CD8-positive, alpha-beta memory T cell (primary cell): ENCODE measurements at regions not wholly inside any gene's neighbourhood (a gene's known extent, or its start where the extent isn't known, plus 50 kb on each side); places are given as distances from the start of the nearest gene placed in this dataset.
A peak's percentile ranks its signal among the peaks of the same experiment; 100 is the strongest.

Source experiments
- CTCF ChIA-PET: fragments of 350-600 bp; sonication (Branson Sonifier 250); formaldehyde crosslinking; loops from one replicate; lab custom pipeline; 2021; ENCODE audit warnings: antibody characterized with exemption; lab: Charles Lee
- POLR2A ChIA-PET: fragments of 350-600 bp; sonication (Branson Sonifier 250); formaldehyde crosslinking; loops from one replicate; lab custom pipeline; 2021; ENCODE audit warnings: antibody characterized with exemption; lab: Charles Lee
- DNase-seq, 5 donors: peaks; one replicate each; pipeline versions ENCODE4 v3.0.0 to v3.0.0-alpha.2; 2020 to 2022; ENCODE audit warnings: mixed read lengths in 1 of 5
- H3K27ac ChIP-seq: one replicate; pipeline ENCODE4 v1.7.0; 2013; ENCODE audit warnings: low read depth, mild to moderate bottlenecking, low read length, moderate library complexity
- H3K27me3 ChIP-seq: 2 replicates; pipeline ENCODE4 v1.7.0; 2013; ENCODE audit warnings: low read length, mild to moderate bottlenecking; ENCODE audit not compliant: insufficient read depth, poor library complexity, severe bottlenecking
- H3K36me3 ChIP-seq: 2 replicates; pipeline ENCODE4 v1.7.0; 2013; ENCODE audit warnings: mild to moderate bottlenecking, low read length, moderate library complexity; ENCODE audit not compliant: insufficient read depth
- H3K4me1 ChIP-seq: 2 replicates; pipeline ENCODE4 v1.7.0; 2013; ENCODE audit warnings: mild to moderate bottlenecking, low read length, moderate library complexity; ENCODE audit not compliant: insufficient read depth
- H3K4me3 ChIP-seq: 2 replicates; pipeline ENCODE4 v1.7.0; 2013; ENCODE audit warnings: mild to moderate bottlenecking, low read length
- H3K9me3 ChIP-seq: 2 replicates; pipeline ENCODE4 v1.7.0; 2013; ENCODE audit warnings: mild to moderate bottlenecking, low read length
- H3K27ac Mint-ChIP-seq, 8 donors: one replicate each; pipeline ENCODE4 v1.8.0; 2020 to 2021; ENCODE audit warnings: mixed read lengths in 8 of 8, mild to moderate bottlenecking in 6 of 8, inconsistent platforms in 3 of 8, moderate library complexity in 3 of 8
- H3K27me3 Mint-ChIP-seq, 2 donors: one replicate each; pipeline ENCODE4 v1.8.0; 2020 to 2021; ENCODE audit warnings: mixed read lengths in 2 of 2, mild to moderate bottlenecking in 1 of 2, moderate library complexity in 1 of 2
- H3K36me3 Mint-ChIP-seq, 3 donors: one replicate each; pipeline ENCODE4 v1.8.0; 2020 to 2021; ENCODE audit warnings: mixed read lengths in 3 of 3, inconsistent platforms in 1 of 3, mild to moderate bottlenecking in 1 of 3
- H3K4me1 Mint-ChIP-seq, 3 donors: one replicate each; pipeline ENCODE4 v1.8.0; 2020 to 2021; ENCODE audit warnings: mixed read lengths in 3 of 3, inconsistent platforms in 1 of 3, mild to moderate bottlenecking in 1 of 3
- H3K4me3 Mint-ChIP-seq, 7 donors: one replicate each; pipeline ENCODE4 v1.8.0; 2020 to 2021; ENCODE audit warnings: mixed read lengths in 7 of 7, mild to moderate bottlenecking in 6 of 7, moderate library complexity in 4 of 7, inconsistent platforms in 2 of 7
- H3K9me3 Mint-ChIP-seq, 5 donors: one replicate each; pipeline ENCODE4 v1.8.0; 2020 to 2022; ENCODE audit warnings: mixed read lengths in 5 of 5, mild to moderate bottlenecking in 3 of 5, moderate library complexity in 2 of 5, inconsistent platforms in 1 of 5

- CTCF ChIA-PET, result interaction anchor here (1.8 kb wide), 1 partner anchor 9 kb away, joined by 4 read pairs; no protein-coding TSS in a partner anchor
- POLR2A ChIA-PET, result no interaction called here
- H3K27ac Mint-ChIP-seq, result no peak overlapping the region
- Histone ChIP-seq H3K4me1 (no peaks in the 10 kb centered on the region), H3K4me3 (no peak overlapping the region), H3K27ac (no peak overlapping the region), H3K27me3 (no peaks in the 10 kb centered on the region), H3K36me3 (no peaks in the 10 kb centered on the region), H3K9me3 (no peaks in the 10 kb centered on the region)
- H3K4me3 Mint-ChIP-seq, result no peak overlapping the region
- H3K4me1 Mint-ChIP-seq, result no peaks in the 10 kb centered on the region
- no peaks in the 10 kb centered on the region for H3K36me3 Mint-ChIP-seq
- peaks cover 0 to 3% (median 2%) of the 10 kb centered on the region in 5 donors for H3K9me3 Mint-ChIP-seq
- no peak for DNase-seq
- H3K27me3 Mint-ChIP-seq, result no peaks in the 10 kb centered on the region
Observed at GRCh38 chr17:54795046-54795445, 105.6 kb upstream of the TOM1L1 start.

GRCh38 chr17:54807331-54807730, 93.3 kb upstream of the TOM1L1 start:
- H3K9me3 ChIP-seq, result no peaks in the 10 kb centered on the region
- ChIA-PET CTCF (no interaction called here), POLR2A (no interaction called here)
- Mint-ChIP-seq H3K27ac (no peak overlapping the region), H3K4me3 (no peak overlapping the region), H3K9me3 (peaks cover 0 to 2% (median 0%) of the 10 kb centered on the region in 5 donors), H3K36me3 (no peaks in the 10 kb centered on the region), H3K4me1 (no peaks in the 10 kb centered on the region), H3K27me3 (peaks cover 0 to 1% of the 10 kb centered on the region in 2 donors)
- DNase-seq, result no peak
- H3K27me3 ChIP-seq, result no peaks in the 10 kb centered on the region
- no peak overlapping the region for H3K27ac ChIP-seq
- H3K4me1 ChIP-seq, result no peaks in the 10 kb centered on the region
- H3K4me3 ChIP-seq, result no peak overlapping the region
- H3K36me3 ChIP-seq, result no peaks in the 10 kb centered on the region

GRCh38 chr17:54813896-54814295, 86.8 kb upstream of the TOM1L1 start:
- no peaks in the 10 kb centered on the region for H3K4me1 Mint-ChIP-seq
- no peaks in the 10 kb centered on the region for H3K9me3 ChIP-seq
- CTCF ChIA-PET, result no interaction called here
- POLR2A ChIA-PET, result no interaction called here
- no peaks in the 10 kb centered on the region for H3K36me3 Mint-ChIP-seq
- H3K27me3 ChIP-seq, result no peaks in the 10 kb centered on the region
- H3K27ac ChIP-seq, result no peak overlapping the region
- H3K4me3 Mint-ChIP-seq, result no peak overlapping the region
- H3K27me3 Mint-ChIP-seq, result peaks cover 1 to 5% of the 10 kb centered on the region in 2 donors
- DNase-seq, result no peak
- no peaks in the 10 kb centered on the region for H3K36me3 ChIP-seq
- H3K4me1 ChIP-seq, result no peaks in the 10 kb centered on the region
- H3K4me3 ChIP-seq, result no peak overlapping the region
- H3K9me3 Mint-ChIP-seq, result no peaks in the 10 kb centered on the region
- H3K27ac Mint-ChIP-seq, result no peak overlapping the region

GRCh38 chr17:54814371-54814770, 86.3 kb upstream of the TOM1L1 start:
- H3K36me3 ChIP-seq, result no peaks in the 10 kb centered on the region
- CTCF ChIA-PET, result no interaction called here
- no peaks in the 10 kb centered on the region for H3K4me1 Mint-ChIP-seq
- POLR2A ChIA-PET, result no interaction called here
- no peaks in the 10 kb centered on the region for H3K9me3 Mint-ChIP-seq
- no peaks in the 10 kb centered on the region for H3K27me3 ChIP-seq
- no peaks in the 10 kb centered on the region for H3K9me3 ChIP-seq
- no peaks in the 10 kb centered on the region for H3K36me3 Mint-ChIP-seq
- no peak overlapping the region for H3K27ac ChIP-seq
- peaks cover 1 to 5% of the 10 kb centered on the region in 2 donors for H3K27me3 Mint-ChIP-seq
- no peak overlapping the region for H3K4me3 Mint-ChIP-seq
- no peak overlapping the region for H3K27ac Mint-ChIP-seq
- no peak overlapping the region for H3K4me3 ChIP-seq
- no peaks in the 10 kb centered on the region for H3K4me1 ChIP-seq
- DNase-seq, result no peak

DNA sequence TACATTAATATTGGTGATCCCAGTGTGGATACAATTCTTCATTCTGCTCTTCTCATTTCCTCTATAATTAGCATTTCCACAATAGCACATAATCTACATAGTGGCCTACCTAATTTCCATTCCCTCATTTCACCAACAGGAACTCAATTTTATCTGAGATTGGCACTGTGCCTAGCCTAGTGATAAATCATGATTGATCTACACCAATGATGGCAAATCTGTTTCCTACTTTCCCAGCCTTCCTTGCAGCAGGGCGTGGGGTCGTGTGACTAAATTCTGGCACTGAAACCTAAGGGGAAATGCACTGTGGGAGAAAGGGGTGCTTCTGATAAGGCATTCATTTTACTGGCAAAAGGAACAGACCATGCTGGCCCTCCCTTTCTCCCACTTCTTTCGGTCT, 66.6 kb upstream of the TOM1L1 start:
- Histone ChIP-seq H3K4me1 (no peaks in the 10 kb centered on the region), H3K9me3 (no peaks in the 10 kb centered on the region), H3K27ac (no peak overlapping the region), H3K27me3 (no peaks in the 10 kb centered on the region), H3K36me3 (no peaks in the 10 kb centered on the region), H3K4me3 (no peak overlapping the region)
- no peak overlapping the region for H3K27ac Mint-ChIP-seq
- H3K4me3 Mint-ChIP-seq, result no peak overlapping the region
- H3K36me3 Mint-ChIP-seq, result no peaks in the 10 kb centered on the region
- DNase-seq, result no peak
- POLR2A ChIA-PET, result no interaction called here
- H3K4me1 Mint-ChIP-seq, result no peaks in the 10 kb centered on the region
- CTCF ChIA-PET, result no interaction called here
- H3K27me3 Mint-ChIP-seq, result peaks cover 3 to 6% of the 10 kb centered on the region in 2 donors
- H3K9me3 Mint-ChIP-seq, result peaks cover 0 to 7% (median 0%) of the 10 kb centered on the region in 5 donors

DNA sequence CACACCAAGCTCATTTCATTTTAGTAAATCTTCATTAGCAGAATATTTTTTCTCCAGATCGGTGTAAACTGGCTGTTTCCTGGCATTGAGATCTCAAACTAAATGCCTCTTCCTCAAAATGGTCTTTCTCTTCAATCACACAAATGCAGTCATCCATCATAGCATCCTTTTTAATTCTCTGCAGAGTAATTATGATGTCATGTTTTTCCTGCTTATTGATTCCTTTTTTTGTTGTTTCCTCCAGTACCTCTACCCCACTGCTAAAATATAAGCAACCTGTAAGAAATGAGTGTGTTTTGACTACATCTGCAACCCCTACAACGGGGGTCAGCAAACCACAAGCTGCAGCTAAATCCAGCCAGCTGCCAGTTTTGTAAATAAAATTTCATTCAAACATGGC, 65.6 kb upstream of the TOM1L1 start:
- Histone ChIP-seq H3K9me3 (no peaks in the 10 kb centered on the region), H3K4me3 (no peak overlapping the region), H3K36me3 (no peaks in the 10 kb centered on the region), H3K4me1 (no peaks in the 10 kb centered on the region), H3K27ac (no peak overlapping the region), H3K27me3 (no peaks in the 10 kb centered on the region)
- H3K4me3 Mint-ChIP-seq, result no peak overlapping the region
- no peak for DNase-seq
- ChIA-PET POLR2A (no interaction called here), CTCF (no interaction called here)
- H3K9me3 Mint-ChIP-seq, result peaks cover 0 to 7% (median 0%) of the 10 kb centered on the region in 5 donors
- H3K4me1 Mint-ChIP-seq, result no peaks in the 10 kb centered on the region
- no peak overlapping the region for H3K27ac Mint-ChIP-seq
- H3K27me3 Mint-ChIP-seq, result peaks cover 3 to 5% of the 10 kb centered on the region in 2 donors
- no peaks in the 10 kb centered on the region for H3K36me3 Mint-ChIP-seq

DNA sequence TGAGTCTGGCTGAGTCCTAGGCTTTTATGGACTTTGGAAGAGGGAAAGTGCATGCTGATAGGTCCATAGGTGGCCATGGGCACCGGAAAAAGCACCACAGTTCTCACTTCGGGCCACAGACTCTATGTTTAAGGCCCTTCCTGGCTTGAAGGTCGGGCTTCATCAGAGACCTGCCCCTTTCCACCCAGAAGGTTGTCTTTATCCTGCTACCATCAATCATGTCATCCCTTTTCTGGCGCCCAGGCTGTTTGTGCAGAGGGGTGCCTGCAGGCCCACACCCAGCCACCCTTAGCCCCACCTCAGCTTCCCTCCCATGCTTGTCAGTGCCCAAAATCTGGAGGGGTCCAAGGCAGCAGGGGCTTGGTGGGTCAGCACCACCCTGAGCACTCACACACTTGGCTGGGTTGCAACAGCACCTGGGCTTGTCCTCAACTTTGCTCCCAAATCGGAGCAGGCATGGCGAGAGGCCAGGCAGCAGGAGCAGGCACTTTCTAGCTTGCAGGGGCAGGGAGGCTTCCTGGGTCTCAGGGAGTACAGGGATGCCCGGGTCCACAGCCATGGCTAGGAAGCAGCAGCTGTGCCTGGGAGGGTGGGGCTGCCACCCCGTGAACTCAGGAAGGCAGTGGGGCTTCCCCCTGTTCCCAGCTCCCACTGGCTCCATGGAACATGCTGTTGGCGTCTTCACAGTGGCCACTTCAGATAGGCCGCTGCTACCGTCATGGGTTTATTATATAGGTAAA, 63.8 kb upstream of the TOM1L1 start:
- Histone ChIP-seq H3K27me3 (no peaks in the 10 kb centered on the region), H3K4me1 (no peaks in the 10 kb centered on the region), H3K9me3 (no peaks in the 10 kb centered on the region), H3K36me3 (no peaks in the 10 kb centered on the region), H3K27ac (no peak overlapping the region), H3K4me3 (no peak overlapping the region)
- no peak overlapping the region for H3K27ac Mint-ChIP-seq
- ChIA-PET CTCF (no interaction called here), POLR2A (no interaction called here)
- DNase-seq, result no peak
- H3K27me3 Mint-ChIP-seq, result peaks cover 3 to 4% of the 10 kb centered on the region in 2 donors
- H3K36me3 Mint-ChIP-seq, result no peaks in the 10 kb centered on the region
- peaks cover 0 to 5% (median 0%) of the 10 kb centered on the region in 5 donors for H3K9me3 Mint-ChIP-seq
- H3K4me1 Mint-ChIP-seq, result no peaks in the 10 kb centered on the region
- no peak overlapping the region for H3K4me3 Mint-ChIP-seq

GRCh38 chr17:54838651-54839421, 61.8 kb upstream of the TOM1L1 start:
- no peaks in the 10 kb centered on the region for H3K36me3 Mint-ChIP-seq
- no peak for DNase-seq
- H3K36me3 ChIP-seq, result no peaks in the 10 kb centered on the region
- ChIA-PET CTCF (no interaction called here), POLR2A (no interaction called here)
- no peaks in the 10 kb centered on the region for H3K4me1 ChIP-seq
- H3K27ac Mint-ChIP-seq, result peak overlapping the region in 1 of 8 donors; percentile 66
- no peak overlapping the region for H3K4me3 Mint-ChIP-seq
- no peak overlapping the region for H3K27ac ChIP-seq
- H3K4me3 ChIP-seq, result no peak overlapping the region
- H3K9me3 Mint-ChIP-seq, result peaks cover 0 to 2% (median 0%) of the 10 kb centered on the region in 5 donors
- no peaks in the 10 kb centered on the region for H3K9me3 ChIP-seq
- H3K4me1 Mint-ChIP-seq, result no peaks in the 10 kb centered on the region
- peaks cover 2 to 3% of the 10 kb centered on the region in 2 donors for H3K27me3 Mint-ChIP-seq
- no peaks in the 10 kb centered on the region for H3K27me3 ChIP-seq
